OCI-M1 (cell line): ENCODE measurements at regions not wholly inside any gene's neighbourhood (a gene's known extent, or its start where the extent isn't known, plus 50 kb on each side); places are given as distances from the start of the nearest gene placed in this dataset.
"Not testable (repeated sequence)": the region's sequence is repeated elsewhere in the genome, so short reads cannot be mapped to it uniquely, and the experiment has no call there.

Experiments
- DNase-seq: peaks from one replicate; lab custom pipeline; 2025; lab: John Stamatoyannopoulos, UW

DNA sequence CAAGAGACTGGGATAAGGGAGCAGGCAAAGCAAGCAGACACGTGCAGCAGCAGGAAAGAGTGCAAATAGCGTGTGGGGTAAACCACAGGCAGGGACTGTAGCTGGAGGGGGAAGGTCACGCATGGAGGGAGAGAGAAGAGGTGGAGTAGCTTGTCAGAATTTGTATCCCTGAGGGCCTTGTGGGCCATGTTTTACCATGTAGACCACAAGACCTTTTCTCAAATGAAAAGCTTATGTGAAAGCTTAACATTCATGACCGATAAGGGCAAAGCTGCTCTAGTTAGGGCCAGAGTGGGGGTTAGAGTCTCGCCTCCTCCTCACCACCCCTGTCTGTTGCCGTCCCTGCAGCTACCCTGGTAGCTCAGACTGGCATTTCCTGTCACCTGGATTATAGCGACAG, 152.9 kb upstream of the E2F7 start:
- DNase-seq = peak; percentile 20

DNA sequence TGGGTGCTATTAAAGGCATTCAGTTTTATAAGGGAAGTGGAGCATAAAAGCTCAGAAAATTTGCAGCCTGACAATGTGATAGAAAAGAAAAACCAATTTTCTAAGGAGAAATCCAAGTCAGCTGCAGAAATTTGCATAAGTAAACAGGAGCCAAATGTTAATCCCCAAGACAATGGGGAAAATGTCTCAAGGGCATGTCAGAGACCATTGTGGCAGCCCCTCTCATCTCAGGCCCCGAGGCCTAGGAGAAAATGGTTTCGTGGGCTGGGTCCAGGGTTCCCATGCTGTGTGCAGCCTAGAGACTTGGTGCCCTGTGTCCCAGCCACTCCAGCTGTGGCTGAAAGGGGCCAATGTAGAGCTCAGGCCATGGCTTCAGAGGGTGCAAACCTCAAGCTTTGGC, 150.8 kb upstream of the E2F7 start:
- not testable (repeated sequence) for DNase-seq

DNA sequence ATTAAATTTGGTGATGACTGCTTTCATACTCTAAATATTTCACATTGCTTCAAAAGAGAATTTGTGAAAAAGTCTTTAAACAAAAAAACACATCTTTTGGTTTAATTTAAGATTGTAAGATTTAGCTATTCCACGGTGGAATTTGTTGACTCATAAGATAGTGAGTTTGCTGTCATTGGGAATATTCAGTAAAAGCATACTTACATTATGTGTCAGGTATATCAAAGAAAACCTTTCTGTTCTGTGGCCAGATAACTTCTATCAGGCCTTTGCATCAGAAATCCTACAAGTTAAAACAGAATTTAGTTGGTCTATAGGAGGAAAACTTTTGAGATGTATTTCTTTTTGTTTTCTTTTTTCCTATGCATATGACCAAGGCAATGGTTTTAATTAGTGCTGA, 148.8 kb upstream of the E2F7 start:
- no peak for DNase-seq

DNA sequence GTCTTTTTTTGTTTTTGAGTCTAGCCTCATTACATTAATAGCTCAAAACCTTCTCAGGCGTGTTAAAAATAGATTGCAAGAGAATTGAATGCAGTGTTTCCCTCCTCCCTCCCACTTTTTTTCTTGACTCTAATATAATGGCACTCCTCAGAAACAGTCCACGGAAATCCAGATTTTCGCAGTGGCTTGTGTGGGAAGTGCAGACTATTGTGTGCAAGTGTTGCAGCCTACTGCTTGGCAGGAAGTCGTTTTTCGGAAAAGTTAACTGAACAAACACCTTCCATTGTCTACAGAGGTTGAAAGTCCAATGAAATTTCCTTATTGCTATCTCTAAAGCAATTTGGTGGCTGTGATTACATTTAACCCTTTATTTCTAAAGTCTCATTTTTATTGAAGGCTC, 147.9 kb upstream of the E2F7 start:
- DNase-seq = no peak

DNA sequence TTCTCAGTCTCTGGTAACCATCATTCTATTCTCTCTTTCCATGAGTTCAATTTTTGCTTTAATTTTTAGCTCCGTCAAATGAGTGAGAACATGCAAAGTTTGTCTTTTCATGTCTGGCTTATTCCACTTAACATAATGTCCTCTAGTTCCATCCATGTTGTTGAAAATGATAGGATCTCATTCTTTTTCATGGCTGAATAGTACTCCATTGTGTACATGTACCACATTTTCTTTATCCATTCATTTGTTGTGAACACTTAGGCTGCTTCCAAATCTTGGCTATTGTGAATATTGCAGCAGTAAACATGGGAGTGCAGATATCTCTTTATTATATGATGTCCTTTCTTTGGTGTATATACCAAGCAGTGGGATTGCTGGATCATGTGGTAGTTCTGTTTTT, 145.4 kb upstream of the E2F7 start:
- no peak for DNase-seq

DNA sequence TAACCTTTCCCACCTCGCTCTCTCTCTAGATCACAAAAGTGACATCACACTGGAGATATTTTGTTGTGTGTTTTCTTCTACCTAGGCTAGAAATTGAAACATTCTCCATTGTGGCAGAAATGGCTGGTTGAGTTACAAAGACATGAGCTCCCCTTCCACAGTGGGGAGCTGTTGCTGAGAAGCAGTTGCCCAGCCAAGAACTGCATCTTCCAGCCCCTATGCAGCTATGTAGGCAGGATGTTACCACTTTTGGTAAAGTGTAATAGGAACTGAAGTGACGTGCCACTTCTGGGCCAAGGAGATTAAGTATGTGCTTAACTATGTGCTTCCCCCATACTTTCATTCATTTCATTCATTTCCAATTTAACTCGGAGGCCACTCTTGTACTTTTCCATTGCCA, 138.7 kb upstream of the E2F7 start:
- DNase-seq = peak; percentile 55

DNA sequence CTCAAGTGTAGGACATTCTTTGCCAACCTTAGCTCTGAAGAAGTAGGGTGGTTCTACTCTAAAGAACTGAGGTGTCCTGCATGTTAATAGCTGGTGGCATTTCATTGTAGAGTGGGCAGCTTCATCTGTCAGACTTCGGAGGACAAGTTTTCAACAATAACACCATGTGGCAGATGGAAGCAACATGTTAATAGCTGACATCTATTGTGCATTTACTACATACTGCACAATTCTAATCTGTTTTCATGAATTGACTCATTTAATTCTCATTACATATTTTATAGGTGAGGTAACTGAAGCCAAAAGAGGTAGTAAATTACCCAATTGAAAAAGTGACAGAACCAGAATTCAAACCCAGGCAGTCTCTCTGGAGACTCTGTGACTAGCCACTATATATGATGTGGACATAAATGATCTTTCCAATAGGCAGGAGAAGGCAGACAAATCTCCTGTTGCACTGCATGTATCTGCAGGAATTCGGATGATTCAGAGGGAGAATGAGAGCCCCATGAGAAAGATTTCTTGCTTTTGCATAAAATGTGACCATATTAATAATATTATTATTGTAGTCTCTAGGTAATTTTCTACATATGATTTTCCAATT, 137.2 kb upstream of the E2F7 start:
- no peak for DNase-seq

DNA sequence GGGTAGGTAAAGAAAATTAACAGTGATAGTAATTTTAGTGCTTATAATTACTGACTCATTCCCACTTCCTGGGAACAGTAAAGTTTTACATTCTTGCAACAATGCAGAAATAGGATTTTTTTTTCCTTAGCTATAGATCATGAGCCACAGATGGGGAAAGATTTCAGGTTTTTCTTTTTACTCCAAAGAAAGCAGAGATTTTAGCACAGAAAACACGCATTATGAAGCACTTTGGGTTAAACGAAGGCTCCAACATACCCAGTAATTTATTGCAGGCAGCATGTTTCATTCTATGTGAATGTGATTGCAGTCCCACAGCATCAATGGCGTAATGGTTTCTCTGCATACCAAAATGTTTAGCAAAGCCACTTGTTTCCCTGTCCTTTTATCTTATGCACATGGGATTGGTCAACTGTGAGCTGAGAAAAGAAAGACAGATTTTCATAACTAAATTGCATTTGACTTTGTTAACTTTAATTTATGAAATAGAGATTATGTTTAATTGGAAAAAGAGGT, 124.6 kb upstream of the E2F7 start:
- no peak for DNase-seq

DNA sequence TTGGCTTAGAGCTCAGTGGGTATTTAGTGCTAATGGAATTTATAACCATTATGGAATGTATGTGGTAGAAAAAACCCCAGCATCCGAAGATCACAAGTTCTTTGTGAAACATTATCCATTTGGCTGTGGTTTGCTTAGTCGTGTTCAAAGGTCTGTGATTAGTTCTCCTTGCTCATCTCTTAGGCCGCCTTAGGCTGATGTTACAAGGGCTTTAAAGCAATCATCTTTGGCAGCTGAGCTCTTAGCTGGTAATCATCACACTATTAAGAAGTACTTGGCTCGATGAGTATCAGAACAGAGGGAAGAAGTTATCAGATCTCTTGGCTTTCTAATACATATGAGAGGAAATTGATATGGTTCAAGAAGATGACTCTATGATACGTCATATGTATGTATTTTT, 124.1 kb upstream of the E2F7 start:
- no peak for DNase-seq

DNA sequence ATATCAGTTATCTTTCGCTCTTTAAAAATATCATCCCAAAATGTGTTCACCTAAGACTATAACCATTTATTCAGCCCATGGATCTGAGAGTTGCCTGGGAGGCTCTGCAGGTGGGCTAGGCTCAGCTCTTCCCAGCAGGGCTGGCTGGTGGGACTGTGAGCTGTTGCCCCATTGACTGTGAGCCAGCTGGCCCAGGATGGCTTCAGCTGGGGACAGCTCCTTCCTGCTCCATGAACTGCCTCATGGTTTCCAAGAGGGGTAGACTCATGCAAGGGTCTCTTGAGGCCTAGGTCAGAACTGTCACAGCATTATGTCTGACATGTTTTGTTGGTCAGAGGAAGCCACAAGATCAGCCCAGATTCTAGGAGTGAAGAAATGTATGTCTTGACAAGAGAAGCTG, 114.1 kb upstream of the E2F7 start:
- no peak for DNase-seq

DNA sequence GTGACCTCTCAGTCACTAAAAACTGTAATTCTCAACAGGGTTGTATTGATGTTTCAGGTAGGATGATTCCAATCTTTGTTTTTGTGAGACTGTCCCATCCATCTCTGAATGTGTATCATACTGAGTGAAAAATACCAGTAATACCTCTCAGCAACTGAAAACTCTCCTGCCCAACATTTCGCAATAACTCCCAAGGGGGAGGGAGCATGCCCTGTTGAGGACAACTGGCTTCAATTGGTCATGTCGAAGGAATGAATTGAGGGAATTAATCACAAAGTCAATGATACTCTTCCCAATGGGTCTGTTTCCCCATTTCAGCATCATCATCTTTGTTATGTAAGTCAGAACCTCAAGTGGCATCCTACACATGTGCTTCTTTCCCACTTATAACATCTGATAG, 102.4 kb upstream of the E2F7 start:
- no peak for DNase-seq

DNA sequence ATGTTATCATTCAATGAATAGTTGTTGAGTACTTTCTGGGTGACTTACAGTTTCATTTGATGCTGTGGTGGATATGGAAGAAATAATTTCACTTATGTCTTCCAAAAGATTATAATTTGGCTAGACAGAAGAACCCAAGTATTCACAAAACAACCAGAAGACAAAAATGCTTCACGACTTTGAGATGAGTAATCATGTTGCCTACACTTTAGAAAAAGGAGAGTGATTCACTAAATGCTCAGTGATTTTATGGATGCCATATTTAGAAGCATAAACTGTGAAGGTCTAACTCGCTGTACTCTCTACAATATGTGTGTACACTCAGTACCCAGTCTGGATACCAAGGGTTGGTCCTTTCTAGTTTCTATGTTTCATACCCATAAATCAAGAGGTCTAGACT, 101.3 kb upstream of the E2F7 start:
- no peak for DNase-seq

DNA sequence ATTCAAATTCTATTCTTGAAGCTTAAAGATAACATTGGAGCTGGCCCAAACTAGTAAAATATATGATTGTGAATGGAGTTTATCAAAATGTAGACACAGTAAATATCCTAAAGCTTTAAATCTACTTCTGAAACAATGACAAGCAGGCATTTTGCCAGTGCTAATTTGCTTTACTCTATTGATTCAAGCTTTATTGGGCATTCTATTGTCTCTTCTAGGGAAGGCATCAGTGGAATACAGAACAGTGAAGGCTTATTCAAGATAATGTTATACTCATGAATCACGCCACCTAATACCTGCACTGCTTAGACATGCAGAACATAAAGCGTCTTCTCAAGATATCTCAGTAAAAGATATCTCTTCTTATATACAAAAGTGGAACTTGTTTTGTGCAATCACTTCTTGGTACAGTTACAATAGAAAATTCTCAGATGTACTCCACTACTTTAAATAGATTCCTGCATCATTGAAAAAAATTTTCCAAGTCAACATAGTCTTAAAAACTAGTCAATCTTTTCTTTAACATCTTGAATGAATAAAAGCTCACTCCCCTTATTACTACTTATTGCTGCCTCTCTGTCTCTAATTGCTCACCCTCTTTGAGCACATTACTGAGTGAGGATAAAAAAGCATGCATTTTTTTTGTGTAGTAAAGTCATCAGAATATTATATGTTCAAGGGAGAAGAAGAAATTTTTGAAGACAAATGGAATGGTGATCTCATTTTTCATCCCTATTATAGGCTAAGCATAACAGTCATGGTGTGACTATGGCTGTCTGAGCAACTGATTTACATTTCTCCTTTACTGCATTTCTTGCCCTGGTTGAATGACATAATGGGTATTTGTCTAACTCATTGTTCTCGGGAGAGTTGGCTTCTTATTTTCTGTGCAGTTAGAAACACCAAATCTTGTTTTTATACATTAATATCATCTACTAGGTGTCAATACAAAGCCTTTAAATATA, 98.0 kb upstream of the E2F7 start:
- no peak for DNase-seq

DNA sequence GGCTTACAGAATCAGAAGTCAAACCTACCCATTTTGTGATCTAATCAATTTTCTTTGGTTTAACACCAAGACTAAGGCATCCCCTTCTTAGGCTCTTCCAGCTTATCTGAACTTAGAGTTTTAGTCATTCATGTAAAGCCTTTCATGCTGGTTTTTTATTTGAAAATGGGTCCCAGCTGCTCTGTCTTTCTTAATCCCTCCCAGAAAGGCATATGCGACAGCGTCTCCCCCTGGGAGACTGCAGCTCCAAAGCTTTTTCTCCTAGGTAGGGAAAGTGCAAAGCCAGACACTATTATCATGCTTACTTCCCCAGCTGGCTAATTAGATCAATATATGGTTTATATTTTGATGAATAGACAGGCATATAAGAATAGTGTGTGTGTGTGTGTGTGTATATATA, 96.6 kb upstream of the E2F7 start:
- DNase-seq = no peak

DNA sequence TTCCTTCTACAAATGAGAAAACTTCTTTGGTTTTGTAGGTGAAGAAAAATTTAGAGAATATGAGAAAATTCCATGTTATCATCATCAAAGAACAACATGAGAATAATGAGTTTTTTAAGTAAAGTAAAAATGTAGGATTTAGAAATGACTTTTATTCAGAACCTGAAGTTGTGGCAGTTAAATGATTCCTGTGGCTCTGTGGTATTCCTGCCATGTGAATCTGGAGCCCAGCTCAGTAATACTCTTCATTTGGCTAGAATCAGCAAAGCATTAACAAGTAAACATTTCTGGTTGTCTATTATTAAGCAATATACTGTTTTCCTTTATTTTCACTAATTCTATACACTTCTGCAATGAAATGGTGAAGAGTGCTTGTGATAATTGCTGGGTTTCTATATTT, 95.6 kb upstream of the E2F7 start:
- DNase-seq = no peak

DNA sequence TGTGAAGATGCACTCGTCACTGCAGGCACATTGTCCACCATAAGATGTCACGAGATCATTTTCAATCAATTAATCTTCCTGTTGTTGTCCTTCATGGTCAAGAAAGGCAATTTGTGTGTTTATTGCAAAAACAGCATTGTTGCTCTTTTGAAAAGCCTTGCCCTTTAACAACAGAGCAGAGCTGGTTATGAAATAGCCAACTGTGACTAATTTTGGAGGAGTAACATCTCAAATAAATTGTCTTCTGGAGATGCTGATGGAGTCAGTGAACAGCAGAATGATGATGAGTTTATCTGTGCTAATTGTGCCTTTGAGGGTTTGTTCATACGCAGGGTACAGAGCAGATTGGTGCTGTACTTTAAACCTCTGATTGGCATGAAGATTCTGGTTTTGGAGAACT, 88.3 kb upstream of the E2F7 start:
- DNase-seq = no peak

DNA sequence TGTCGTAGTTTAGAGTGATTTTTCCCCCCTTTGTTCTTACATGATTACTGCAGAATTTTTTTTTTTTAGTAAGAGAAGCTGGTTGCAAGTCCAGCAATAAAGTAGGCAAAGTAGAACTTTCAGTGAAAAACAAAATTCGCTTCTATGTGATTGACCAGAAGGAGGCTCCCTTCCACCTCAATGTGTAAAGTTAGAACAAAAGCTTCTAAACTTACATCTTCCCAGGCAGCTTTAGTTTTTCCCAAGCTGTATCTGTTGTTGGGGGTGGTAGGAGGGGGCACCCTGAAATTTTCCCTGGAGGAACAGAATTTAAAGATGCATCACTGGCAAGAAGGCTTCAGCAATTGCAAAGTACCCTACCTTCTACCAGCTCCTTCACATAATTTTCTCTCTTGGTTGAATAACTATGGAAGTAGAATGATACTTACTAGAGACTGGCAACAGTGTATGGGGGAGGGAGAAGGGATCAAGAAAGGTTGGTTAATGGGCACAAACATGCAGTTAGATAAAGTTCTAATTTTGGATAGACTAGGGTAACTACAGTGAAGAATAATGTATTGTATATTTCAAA, 87.3 kb upstream of the E2F7 start:
- DNase-seq = peak; percentile 38

DNA sequence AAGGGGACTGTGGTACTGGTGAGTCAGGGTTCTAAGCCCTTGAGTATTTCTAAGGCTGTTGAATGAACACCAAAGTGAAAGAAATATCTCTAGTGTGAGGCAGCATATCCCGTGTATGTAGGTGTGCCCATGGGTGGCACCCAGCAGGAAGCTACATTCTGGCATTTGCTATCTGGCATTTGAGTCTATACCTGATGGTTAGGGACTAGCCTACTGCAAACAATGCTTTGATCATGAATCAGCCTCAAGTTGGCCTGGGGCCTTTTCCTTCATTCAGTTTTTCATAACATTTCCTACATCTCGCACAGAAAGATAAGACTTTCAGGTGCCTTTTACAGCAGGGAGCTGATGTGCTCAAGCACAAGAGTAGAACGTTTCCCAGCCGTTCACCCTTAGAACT, 85.7 kb upstream of the E2F7 start:
- no peak for DNase-seq

DNA sequence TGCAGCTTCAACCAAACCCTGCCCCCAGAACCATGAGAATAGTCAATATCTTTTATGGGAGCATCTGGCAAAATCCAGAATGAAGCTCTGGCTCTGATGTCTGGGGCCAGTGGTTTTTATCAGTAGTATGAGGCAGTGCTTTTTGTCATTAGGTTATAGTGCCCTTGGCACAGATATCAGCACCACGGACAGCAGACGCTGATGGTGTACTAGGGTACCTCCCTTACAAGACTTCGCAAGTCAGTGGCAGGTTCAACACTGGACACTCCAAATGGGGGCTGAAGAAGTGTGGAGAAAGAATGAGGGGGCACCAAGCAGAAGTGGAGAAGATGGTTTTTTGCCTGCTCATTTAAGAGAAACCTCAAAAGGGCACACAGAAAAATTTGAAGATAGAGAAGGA, 68.2 kb upstream of the E2F7 start:
- DNase-seq = peak; percentile 64

DNA sequence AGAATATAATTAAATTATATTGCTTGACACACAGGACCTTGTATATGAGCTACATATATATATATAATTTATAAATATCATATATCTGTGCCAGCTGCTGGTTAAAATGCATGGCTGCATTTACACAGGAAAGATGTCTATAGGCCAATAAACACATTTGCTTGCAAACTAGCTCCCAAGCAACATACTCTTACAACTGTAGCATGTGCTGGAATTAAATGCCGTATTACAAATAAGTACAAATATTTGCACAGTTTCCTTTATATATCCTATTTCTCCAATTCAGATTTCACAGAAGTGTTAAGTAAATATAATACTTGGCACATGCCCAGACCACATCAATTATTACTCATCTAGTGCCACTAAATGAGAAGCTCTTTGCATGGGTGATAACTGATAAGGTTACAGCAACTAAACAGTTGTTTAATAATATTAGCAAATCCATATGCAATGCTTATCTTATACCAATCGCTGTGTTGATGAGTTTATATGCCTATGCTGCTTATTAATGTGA, 66.7 kb upstream of the E2F7 start:
- no peak for DNase-seq

DNA sequence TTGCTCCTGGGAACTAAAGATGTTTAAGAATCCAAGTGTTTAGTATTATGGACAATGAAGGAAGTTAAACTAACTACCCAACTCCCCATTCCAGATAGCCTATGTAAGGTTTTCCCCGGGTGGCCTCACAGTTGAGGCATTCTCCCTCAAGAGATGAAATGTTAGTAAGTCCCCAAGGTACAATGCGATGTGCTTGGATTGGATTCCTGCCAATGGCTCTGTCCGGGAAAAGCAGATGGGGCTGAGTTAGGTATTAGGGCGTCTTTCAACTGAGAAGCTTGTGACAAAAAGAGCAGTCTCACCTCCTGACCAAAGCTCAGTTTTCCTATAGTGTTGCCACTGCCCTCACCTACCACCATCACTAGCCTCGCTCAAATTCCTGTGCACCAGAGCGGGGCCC, 64.8 kb upstream of the E2F7 start:
- no peak for DNase-seq

DNA sequence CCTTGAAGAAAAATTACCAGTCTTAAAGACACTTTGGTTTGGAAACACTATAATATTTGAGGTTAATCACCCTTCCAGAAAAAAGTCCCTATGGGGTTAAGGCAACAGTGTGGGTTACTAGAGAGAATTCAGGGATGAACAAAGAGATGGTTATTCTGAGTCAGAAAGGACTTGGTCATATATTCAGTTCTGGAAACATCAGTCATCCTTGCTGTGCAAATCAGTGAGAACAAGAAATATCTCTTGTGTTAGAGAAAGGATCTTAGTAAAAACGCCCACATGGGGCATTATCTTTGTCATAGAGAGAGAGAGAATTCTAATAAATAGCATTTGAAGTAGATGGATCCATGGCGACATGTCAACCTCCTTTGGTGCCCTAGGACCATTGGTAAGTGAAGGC, 59.4 kb upstream of the E2F7 start:
- DNase-seq = no peak

DNA sequence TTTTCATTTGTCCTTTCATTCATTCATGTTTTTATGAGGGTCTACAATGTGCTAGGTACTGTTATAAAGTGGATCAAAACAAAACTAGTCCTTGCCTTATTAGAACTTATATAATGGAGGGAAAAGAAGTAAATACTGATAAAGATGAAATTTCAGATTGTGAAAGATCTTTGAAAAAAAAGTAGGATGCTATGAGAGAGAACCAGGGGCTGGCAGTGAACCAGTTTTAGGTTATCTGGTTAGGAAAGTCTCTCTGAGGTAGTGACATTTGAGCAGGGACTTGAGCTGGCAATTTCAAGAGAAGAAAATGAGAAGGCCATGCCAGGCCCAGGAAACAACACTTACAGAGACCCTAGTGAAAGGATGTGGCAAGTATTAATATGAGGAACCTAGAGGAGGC, 57.3 kb upstream of the E2F7 start:
- no peak for DNase-seq
